Upper lobe of left lung (tissue), 4 donors: ENCODE measurements at regions not wholly inside any gene's neighbourhood (a gene's known extent, or its start where the extent isn't known, plus 50 kb on each side); places are given as distances from the start of the nearest gene placed in this dataset.

Source experiments
- CTCF ChIP-seq, 6 experiments: fragments of 450-650 bp in 4 of 6; fragments of 200-600 bp in 2 of 6; sonication (generic) in 2 of 6; IDR thresholded peaks; one replicate each; pipeline ENCODE4 v1.5.1; 2016 to 2019; ENCODE audit warnings: antibody characterized with exemption in 6 of 6
- EP300 ChIP-seq, 4 donors: sonication (generic); formaldehyde crosslinking; IDR thresholded peaks; one replicate each; pipeline ENCODE4 v1.5.1; 2017; ENCODE audit warnings: antibody characterized with exemption in 4 of 4, control low read depth in 2 of 4
- POLR2A ChIP-seq, 4 donors: fragments of 450-650 bp; IDR thresholded peaks; one replicate each; pipeline ENCODE4 v1.5.1; 2016 to 2017; ENCODE audit warnings: antibody characterized with exemption in 4 of 4, mild to moderate bottlenecking in 2 of 4
- POLR2AphosphoS5 ChIP-seq, 2 donors: sonication (generic); formaldehyde crosslinking; IDR thresholded peaks; one replicate each; pipeline ENCODE4 v1.5.1; 2017; ENCODE audit warnings: antibody characterized with exemption in 2 of 2

- TF ChIP-seq CTCF (IDR thresholded peaks at IDR 0.05), result no peak
- no peak for TF ChIP-seq POLR2A (IDR thresholded peaks at IDR 0.05)
- no peak for TF ChIP-seq POLR2AphosphoS5 (IDR thresholded peaks at IDR 0.05)
- TF ChIP-seq EP300 (IDR thresholded peaks at IDR 0.05), result no peak
These were observed 190.2 kb upstream of the CPHXL start for GRCh38 chr16:75916451-75916850.
